Cardiac fibroblast (primary cell): ENCODE measurements at regions not wholly inside any gene's neighbourhood (a gene's known extent, or its start where the extent isn't known, plus 50 kb on each side); places are given as distances from the start of the nearest gene placed in this dataset.

Experiments
- DNase-seq, 2 donors: peaks; one replicate each; pipeline versions ENCODE4 v3.0.0 to v3.0.0-alpha.2; 2010; ENCODE audit warnings: low read depth in 2 of 2
- H3K4me3 ChIP-seq, 2 donors: replicated peaks in 1 of 2; 1 replicate in 1 of 2; 2 replicates in 1 of 2; pipeline ENCODE4 v1.5.1; 2011; ENCODE audit warnings: low read depth in 2 of 2, low read length in 2 of 2, mild to moderate bottlenecking in 2 of 2, moderate library complexity in 1 of 2
- CTCF ChIP-seq: IDR thresholded peaks from one replicate; pipeline ENCODE4 v1.5.1; 2011; ENCODE audit warnings: low read depth, mild to moderate bottlenecking, low read length, inconsistent platforms

DNA sequence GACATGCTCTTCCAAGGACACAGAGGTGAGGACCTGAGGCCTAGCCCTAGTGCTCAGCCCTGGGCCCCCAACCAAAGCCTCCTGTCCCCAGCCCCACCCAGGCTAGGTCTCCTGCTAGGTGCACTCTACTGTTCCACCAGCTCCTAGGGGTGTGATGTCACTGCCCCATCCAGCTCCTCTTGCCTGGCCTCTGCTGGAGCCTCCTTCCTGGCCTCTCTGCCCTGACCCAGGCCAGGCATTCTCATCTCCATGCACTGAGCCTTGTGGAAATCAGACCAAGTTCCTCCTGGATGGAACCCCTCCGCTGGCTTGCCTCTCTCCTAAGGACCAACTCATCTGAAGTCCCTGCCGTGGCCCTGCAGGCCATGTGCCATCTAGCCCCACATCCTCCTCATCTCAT lies 156.8 kb downstream of the INHBB start:
- TF ChIP-seq CTCF = no peak
- DNase-seq = no peak
- H3K4me3 ChIP-seq = no peak overlapping the region

GRCh38 chr2:120503206-120503792 lies 157.4 kb downstream of the INHBB start:
- no peak for DNase-seq
- no peak overlapping the region for H3K4me3 ChIP-seq
- TF ChIP-seq CTCF = no peak

- no peak overlapping the region for H3K4me3 ChIP-seq
- DNase-seq = peak; percentile 36 to 56
- TF ChIP-seq CTCF = no peak
Measured at GRCh38 chr2:120503793-120504571, 158.0 kb downstream of the INHBB start.

DNA sequence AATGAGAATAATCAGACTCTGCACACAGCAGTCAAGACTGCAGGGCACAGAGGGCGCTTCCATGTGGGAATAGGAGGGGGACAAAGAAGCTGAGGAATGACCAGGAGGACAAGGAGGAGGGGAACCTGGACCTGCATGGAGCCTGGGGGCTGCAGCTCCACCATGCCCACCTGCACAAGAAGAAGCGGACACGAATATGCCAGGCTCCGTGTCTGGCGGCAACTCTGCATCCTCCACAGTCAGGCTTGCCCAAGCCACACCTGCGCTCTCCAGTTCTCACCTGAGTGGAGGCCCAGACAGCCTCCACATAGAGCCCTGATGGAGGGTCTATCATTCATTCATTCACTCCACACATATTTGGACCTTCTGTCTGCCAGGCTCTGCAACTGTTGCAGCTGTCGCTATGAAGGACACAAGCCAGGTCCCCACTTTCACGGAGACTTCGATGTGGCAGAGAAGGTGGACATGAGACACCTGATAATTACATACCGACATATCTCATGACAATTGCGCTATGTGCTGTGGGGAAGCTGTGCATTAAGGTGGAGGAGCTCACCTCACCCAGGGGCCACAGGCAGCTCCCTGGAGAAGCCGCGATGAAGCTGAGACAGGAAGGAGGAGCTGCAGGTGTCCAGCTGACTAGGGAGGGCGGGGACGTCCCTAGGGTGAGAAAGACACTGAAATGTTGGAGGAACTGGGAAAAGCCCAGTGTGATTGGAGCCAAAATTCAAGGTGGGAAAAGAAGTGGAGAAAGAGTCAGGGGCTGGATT lies 159.2 kb downstream of the INHBB start:
- no peak for DNase-seq
- no peak overlapping the region for H3K4me3 ChIP-seq
- TF ChIP-seq CTCF = no peak

DNA sequence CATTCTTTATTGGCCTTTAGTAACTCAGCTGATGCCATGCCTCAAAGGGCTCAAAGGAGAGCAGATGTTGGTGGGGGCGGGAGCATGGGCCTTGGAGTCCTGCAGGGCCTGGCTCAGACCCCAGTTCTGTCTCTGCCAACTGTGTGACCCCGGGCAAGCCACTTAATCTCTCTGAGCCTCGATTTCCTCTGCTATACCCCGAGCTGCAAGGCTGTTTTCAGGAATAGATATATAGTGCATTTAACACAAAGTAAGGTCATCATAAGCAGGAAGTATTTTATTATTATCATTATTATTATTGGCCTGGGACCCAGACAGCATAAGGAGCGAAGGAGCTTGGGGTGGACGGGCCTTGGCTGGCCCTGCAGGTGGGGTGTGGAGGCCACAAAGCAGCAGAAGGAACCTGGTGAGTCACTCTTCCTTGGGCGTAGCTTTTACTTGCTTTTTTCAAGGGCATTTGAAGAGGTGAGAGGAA lies 162.7 kb downstream of the INHBB start:
- DNase-seq = peak; percentile 59 to 73
- H3K4me3 ChIP-seq = no peak overlapping the region
- peak; percentile 24 for TF ChIP-seq CTCF

- no peak for TF ChIP-seq CTCF
- no peak for DNase-seq
- no peak overlapping the region for H3K4me3 ChIP-seq
Measured at GRCh38 chr2:120509213-120509815, 163.4 kb downstream of the INHBB start.
